DND-41 (cell line): ENCODE measurements at regions not wholly inside any gene's neighbourhood (a gene's known extent, or its start where the extent isn't known, plus 50 kb on each side); places are given as distances from the start of the nearest gene placed in this dataset.

Experiments used
- ATAC-seq: fragments of 200-7000 bp; cut with Tn5 transposase; 3 replicates; pipeline ENCODE4 v1.9.1; 2021; ENCODE audit warnings: low read depth; ENCODE audit not compliant: insufficient read depth
- DNase-seq: peaks from one replicate; pipeline ENCODE4 v3.0.0-alpha.2; 2020
- H2AFZ ChIP-seq: 2 replicates; pipeline ENCODE4 v1.6.0; 2012; ENCODE audit warnings: low read depth, low read length
- H3K27ac ChIP-seq: 2 replicates; pipeline ENCODE4 v1.5.1; 2012; ENCODE audit warnings: low read length, inconsistent platforms
- H3K27me3 ChIP-seq: fragments of 200-600 bp; sonication (generic); 2 replicates; pipeline ENCODE4 v1.6.0; 2012; ENCODE audit warnings: low read length, mild to moderate bottlenecking, inconsistent platforms; ENCODE audit not compliant: insufficient read depth, poor library complexity
- H3K36me3 ChIP-seq: 2 replicates; pipeline ENCODE4 v1.5.1; 2012; ENCODE audit warnings: low read length, inconsistent platforms; ENCODE audit not compliant: insufficient read depth
- H3K4me1 ChIP-seq: 2 replicates; pipeline ENCODE4 v1.5.1; 2012; ENCODE audit warnings: mild to moderate bottlenecking, low read length; ENCODE audit not compliant: insufficient read depth
- H3K4me2 ChIP-seq: 2 replicates; pipeline ENCODE4 v1.6.0; 2012; ENCODE audit warnings: mild to moderate bottlenecking, moderate library complexity, low read length, inconsistent platforms; ENCODE audit not compliant: insufficient read depth
- H3K4me3 ChIP-seq, 2 experiments: fragments of 200-600 bp in 1 of 2; shearing (Covaris generic) in 1 of 2; 2 replicates each; pipeline ENCODE4 v1.5.1; 2012 to 2016; ENCODE audit warnings: inconsistent platforms in 2 of 2, low read length in 2 of 2, mild to moderate bottlenecking in 2 of 2, low read depth in 1 of 2, moderate library complexity in 1 of 2
- H3K79me2 ChIP-seq: 2 replicates; pipeline ENCODE4 v1.6.0; 2012; ENCODE audit warnings: low read length, inconsistent platforms; ENCODE audit not compliant: insufficient read depth
- H3K9ac ChIP-seq: 2 replicates; pipeline ENCODE4 v1.6.0; 2012; ENCODE audit warnings: low read depth, mild to moderate bottlenecking, inconsistent platforms, low read length, moderate library complexity
- H3K9me3 ChIP-seq: 2 replicates; pipeline ENCODE4 v1.5.1; 2012; ENCODE audit warnings: low read length, moderate library complexity, mild to moderate bottlenecking, inconsistent platforms; ENCODE audit not compliant: insufficient read depth, severe bottlenecking
- H4K20me1 ChIP-seq: 2 replicates; pipeline ENCODE4 v1.6.0; 2012; ENCODE audit warnings: low read length; ENCODE audit not compliant: insufficient read depth
- EZH2 ChIP-seq: IDR thresholded peaks from 3 replicates; pipeline ENCODE4 v1.6.1; 2012; ENCODE audit warnings: borderline replicate concordance, low read depth, mild to moderate bottlenecking, moderate library complexity, low read length, inconsistent platforms; ENCODE audit not compliant: severe bottlenecking
- TF ChIP-seq, protein P1 (sequence below): IDR thresholded peaks from 2 replicates; pipeline ENCODE4 v1.5.1; 2012; ENCODE audit warnings: borderline replicate concordance, low read length, moderate library complexity, mild to moderate bottlenecking; ENCODE audit not compliant: poor library complexity, severe bottlenecking; ENCODE audit errors: extremely low read depth

DNA sequence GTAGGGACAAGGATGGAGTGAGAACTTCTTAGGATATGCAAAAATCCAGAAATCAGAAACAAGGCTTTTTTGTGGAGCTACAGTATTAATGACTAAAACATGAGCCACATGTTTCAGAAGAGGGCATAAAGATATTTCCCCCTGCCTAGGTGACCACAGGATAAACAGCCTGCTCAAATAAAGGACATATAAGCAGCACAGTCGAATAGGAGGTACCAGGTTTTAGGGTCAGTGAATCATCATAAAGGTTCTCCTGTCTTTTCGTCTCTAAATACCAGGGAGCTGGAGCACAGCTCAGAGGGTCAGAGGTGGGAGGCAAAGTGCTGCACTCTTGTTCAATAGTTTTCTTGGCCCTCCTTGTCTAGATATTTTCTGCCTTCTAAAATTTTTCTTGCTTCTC, 211.9 kb upstream of the HS3ST1 start:
- Histone ChIP-seq H3K27ac (no peak overlapping the region), H3K4me1 (no peaks in the 10 kb centered on the region), H4K20me1 (no peaks in the 10 kb centered on the region), H2AFZ (no peak overlapping the region), H3K9me3 (no peaks in the 10 kb centered on the region), H3K27me3 (no peaks in the 10 kb centered on the region), H3K4me2 (no peak overlapping the region), H3K79me2 (no peaks in the 10 kb centered on the region), H3K36me3 (no peaks in the 10 kb centered on the region), H3K4me3 (no peak overlapping the region), H3K9ac (no peak overlapping the region)
- DNase-seq (no peak), ATAC-seq (no peak)
- TF ChIP-seq, protein P1, sequence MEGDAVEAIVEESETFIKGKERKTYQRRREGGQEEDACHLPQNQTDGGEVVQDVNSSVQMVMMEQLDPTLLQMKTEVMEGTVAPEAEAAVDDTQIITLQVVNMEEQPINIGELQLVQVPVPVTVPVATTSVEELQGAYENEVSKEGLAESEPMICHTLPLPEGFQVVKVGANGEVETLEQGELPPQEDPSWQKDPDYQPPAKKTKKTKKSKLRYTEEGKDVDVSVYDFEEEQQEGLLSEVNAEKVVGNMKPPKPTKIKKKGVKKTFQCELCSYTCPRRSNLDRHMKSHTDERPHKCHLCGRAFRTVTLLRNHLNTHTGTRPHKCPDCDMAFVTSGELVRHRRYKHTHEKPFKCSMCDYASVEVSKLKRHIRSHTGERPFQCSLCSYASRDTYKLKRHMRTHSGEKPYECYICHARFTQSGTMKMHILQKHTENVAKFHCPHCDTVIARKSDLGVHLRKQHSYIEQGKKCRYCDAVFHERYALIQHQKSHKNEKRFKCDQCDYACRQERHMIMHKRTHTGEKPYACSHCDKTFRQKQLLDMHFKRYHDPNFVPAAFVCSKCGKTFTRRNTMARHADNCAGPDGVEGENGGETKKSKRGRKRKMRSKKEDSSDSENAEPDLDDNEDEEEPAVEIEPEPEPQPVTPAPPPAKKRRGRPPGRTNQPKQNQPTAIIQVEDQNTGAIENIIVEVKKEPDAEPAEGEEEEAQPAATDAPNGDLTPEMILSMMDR, result no peak
- TF ChIP-seq EZH2, result no peak

DNA sequence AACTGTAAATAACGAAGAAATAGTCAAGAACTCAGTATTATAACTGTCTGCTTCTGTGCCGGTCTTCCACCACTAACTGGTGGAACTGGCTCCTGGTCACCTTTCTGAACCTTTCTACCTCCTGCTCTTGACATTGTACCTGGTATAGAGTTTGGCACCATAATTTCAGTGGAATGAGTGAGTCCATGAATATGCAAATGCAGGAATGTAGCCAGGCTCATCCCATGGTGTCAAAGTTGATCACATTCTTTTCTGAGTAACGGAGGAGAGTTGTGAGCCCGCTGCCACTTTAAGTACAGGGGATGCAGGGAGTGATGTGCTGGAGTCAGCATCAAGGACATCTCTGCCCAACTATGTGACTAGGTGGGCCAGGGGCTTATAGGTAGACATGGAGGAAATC, 207.9 kb upstream of the HS3ST1 start:
- no peaks in the 10 kb centered on the region for H3K79me2 ChIP-seq
- no peaks in the 10 kb centered on the region for H3K27me3 ChIP-seq
- H3K9ac ChIP-seq, result no peak overlapping the region
- DNase-seq (no peak), ATAC-seq (no peak)
- H3K4me2 ChIP-seq, result no peak overlapping the region
- TF ChIP-seq, protein P1, result no peak
- no peak for TF ChIP-seq EZH2
- no peaks in the 10 kb centered on the region for H3K9me3 ChIP-seq
- H3K4me3 ChIP-seq, result no peak overlapping the region
- H3K36me3 ChIP-seq, result no peaks in the 10 kb centered on the region
- no peak overlapping the region for H2AFZ ChIP-seq
- H4K20me1 ChIP-seq, result no peaks in the 10 kb centered on the region
- H3K27ac ChIP-seq, result no peak overlapping the region
- H3K4me1 ChIP-seq, result no peaks in the 10 kb centered on the region

DNA sequence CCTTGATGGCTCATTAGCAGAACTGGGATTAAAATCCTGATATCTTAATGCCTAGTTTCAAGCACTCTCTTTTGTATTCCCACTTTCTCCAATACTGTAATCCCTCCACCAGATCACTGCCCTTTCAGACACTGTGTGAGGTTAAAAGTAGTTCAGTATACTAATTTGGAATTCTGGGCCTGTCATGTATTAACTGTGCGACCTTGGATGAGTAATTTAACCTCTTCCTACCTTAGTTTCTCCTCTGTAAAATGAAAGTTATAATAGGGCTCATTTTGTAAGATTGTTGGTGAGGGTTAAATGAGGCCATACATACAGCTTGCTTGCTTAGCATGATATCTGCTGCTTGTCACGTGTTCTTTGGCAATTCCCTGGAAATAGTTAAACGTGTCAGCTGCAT, 207.3 kb upstream of the HS3ST1 start:
- Histone ChIP-seq H3K4me3 (no peak overlapping the region), H3K4me2 (no peak overlapping the region), H3K36me3 (no peaks in the 10 kb centered on the region), H3K27ac (no peak overlapping the region), H4K20me1 (no peaks in the 10 kb centered on the region), H3K4me1 (no peaks in the 10 kb centered on the region), H3K79me2 (no peaks in the 10 kb centered on the region), H3K9me3 (no peaks in the 10 kb centered on the region), H2AFZ (no peak overlapping the region), H3K27me3 (no peaks in the 10 kb centered on the region), H3K9ac (no peak overlapping the region)
- ATAC-seq (no peak), DNase-seq (no peak)
- TF ChIP-seq, protein P1, result no peak
- TF ChIP-seq EZH2, result no peak

- no peak for ATAC-seq
- Histone ChIP-seq H3K4me1 (no peaks in the 10 kb centered on the region), H3K4me3 (no peak overlapping the region), H3K9ac (no peak overlapping the region), H3K4me2 (no peak overlapping the region), H3K27ac (no peak overlapping the region), H3K9me3 (no peaks in the 10 kb centered on the region), H4K20me1 (no peaks in the 10 kb centered on the region), H3K27me3 (no peaks in the 10 kb centered on the region), H2AFZ (no peak overlapping the region), H3K79me2 (no peaks in the 10 kb centered on the region), H3K36me3 (no peaks in the 10 kb centered on the region)
- no peak for DNase-seq
- TF ChIP-seq EZH2, result no peak
- TF ChIP-seq, protein P1, result no peak
Observed at GRCh38 chr4:11635342-11635741, 206.6 kb upstream of the HS3ST1 start.
